ENCODE measurements at regions not wholly inside any gene's neighbourhood (a gene's known extent, or its start where the extent isn't known, plus 50 kb on each side); places are given as distances from the start of the nearest gene placed in this dataset.

- intact Hi-C loops (cut with micrococcal nuclease; ENCODE audit: unreplicated experiment) = loop anchor here (10.0 kb wide), 1 partner anchor 152 kb away; no protein-coding TSS in a partner anchor
- DNase-seq = no peak
- CTCF ChIA-PET = interaction anchor here (0.6 kb wide), 1 partner anchor 74 kb away, joined by 4 read pairs; no protein-coding TSS in a partner anchor
- no peak overlapping the region for H3K27ac Mint-ChIP-seq (ENCODE audit: unreplicated experiment)
- no peaks in the 10 kb centered on the region for H3K27me3 Mint-ChIP-seq (ENCODE audit: unreplicated experiment)
- H3K36me3 Mint-ChIP-seq (ENCODE audit: insufficient read depth, unreplicated experiment) = no peaks in the 10 kb centered on the region
- BruUV-seq (replicated peaks) = no TSS peak
- TF ChIP-seq CTCF (IDR thresholded peaks at IDR 0.05; ENCODE audit: unreplicated experiment) = no peak
- H3K4me3 Mint-ChIP-seq (ENCODE audit: low read depth, unreplicated experiment) = no peak overlapping the region
- peaks cover 4% of the 10 kb centered on the region for H3K9me3 Mint-ChIP-seq (ENCODE audit: low read depth, unreplicated experiment)
- no peaks in the 10 kb centered on the region for H3K4me1 Mint-ChIP-seq (ENCODE audit: low read depth, unreplicated experiment)
Measured at GRCh38 chr3:118472586-118472985, 562.1 kb downstream of the IGSF11 start.

- Mint-ChIP-seq H3K4me1 (ENCODE audit: low read depth, unreplicated experiment) (no peaks in the 10 kb centered on the region), H3K9me3 (ENCODE audit: low read depth, unreplicated experiment) (no peaks in the 10 kb centered on the region), H3K4me3 (ENCODE audit: low read depth, unreplicated experiment) (no peak overlapping the region), H3K27me3 (ENCODE audit: unreplicated experiment) (no peaks in the 10 kb centered on the region), H3K36me3 (ENCODE audit: insufficient read depth, unreplicated experiment) (no peaks in the 10 kb centered on the region), H3K27ac (ENCODE audit: unreplicated experiment) (no peak overlapping the region)
- no peak for TF ChIP-seq CTCF (IDR thresholded peaks at IDR 0.05; ENCODE audit: unreplicated experiment)
- no peak for DNase-seq
- CTCF ChIA-PET = interaction anchor here (1.0 kb wide), 1 partner anchor 9 kb away, joined by 3 read pairs; no protein-coding TSS in a partner anchor
- BruUV-seq (replicated peaks) = no TSS peak
- intact Hi-C loops (cut with micrococcal nuclease; ENCODE audit: unreplicated experiment) = loop anchor here (10.0 kb wide), 1 partner anchor 151 kb away; no protein-coding TSS in a partner anchor
Measured at GRCh38 chr3:118473343-118473742, 561.3 kb downstream of the IGSF11 start.

GRCh38 chr3:118476885-118477618, 557.6 kb downstream of the IGSF11 start:
- no TSS peak for BruUV-seq (replicated peaks)
- Mint-ChIP-seq H3K9me3 (ENCODE audit: low read depth, unreplicated experiment) (no peaks in the 10 kb centered on the region), H3K27ac (ENCODE audit: unreplicated experiment) (no peak overlapping the region), H3K4me1 (ENCODE audit: low read depth, unreplicated experiment) (no peaks in the 10 kb centered on the region), H3K27me3 (ENCODE audit: unreplicated experiment) (no peaks in the 10 kb centered on the region), H3K36me3 (ENCODE audit: insufficient read depth, unreplicated experiment) (no peaks in the 10 kb centered on the region), H3K4me3 (ENCODE audit: low read depth, unreplicated experiment) (no peak overlapping the region)
- CTCF ChIA-PET = no interaction called here
- DNase-seq = no peak
- no peak for TF ChIP-seq CTCF (IDR thresholded peaks at IDR 0.05; ENCODE audit: unreplicated experiment)
- intact Hi-C loops (cut with micrococcal nuclease; ENCODE audit: unreplicated experiment) = loop anchor here (10.0 kb wide), 1 partner anchor 148 kb away; no protein-coding TSS in a partner anchor

GRCh38 chr3:118477768-118478167, 556.9 kb downstream of the IGSF11 start:
- intact Hi-C loops (cut with micrococcal nuclease; ENCODE audit: unreplicated experiment) = loop anchor here (10.0 kb wide), 1 partner anchor 147 kb away; no protein-coding TSS in a partner anchor
- no TSS peak for BruUV-seq (replicated peaks)
- no peaks in the 10 kb centered on the region for H3K27me3 Mint-ChIP-seq (ENCODE audit: unreplicated experiment)
- no peaks in the 10 kb centered on the region for H3K9me3 Mint-ChIP-seq (ENCODE audit: low read depth, unreplicated experiment)
- DNase-seq = no peak
- no peak overlapping the region for H3K27ac Mint-ChIP-seq (ENCODE audit: unreplicated experiment)
- CTCF ChIA-PET = no interaction called here
- no peak overlapping the region for H3K4me3 Mint-ChIP-seq (ENCODE audit: low read depth, unreplicated experiment)
- H3K36me3 Mint-ChIP-seq (ENCODE audit: insufficient read depth, unreplicated experiment) = no peaks in the 10 kb centered on the region
- H3K4me1 Mint-ChIP-seq (ENCODE audit: low read depth, unreplicated experiment) = no peaks in the 10 kb centered on the region
- no peak for TF ChIP-seq CTCF (IDR thresholded peaks at IDR 0.05; ENCODE audit: unreplicated experiment)
